ENCODE measurements at regions not wholly inside any gene's neighbourhood (a gene's known extent, or its start where the extent isn't known, plus 50 kb on each side); places are given as distances from the start of the nearest gene placed in this dataset.

DNA sequence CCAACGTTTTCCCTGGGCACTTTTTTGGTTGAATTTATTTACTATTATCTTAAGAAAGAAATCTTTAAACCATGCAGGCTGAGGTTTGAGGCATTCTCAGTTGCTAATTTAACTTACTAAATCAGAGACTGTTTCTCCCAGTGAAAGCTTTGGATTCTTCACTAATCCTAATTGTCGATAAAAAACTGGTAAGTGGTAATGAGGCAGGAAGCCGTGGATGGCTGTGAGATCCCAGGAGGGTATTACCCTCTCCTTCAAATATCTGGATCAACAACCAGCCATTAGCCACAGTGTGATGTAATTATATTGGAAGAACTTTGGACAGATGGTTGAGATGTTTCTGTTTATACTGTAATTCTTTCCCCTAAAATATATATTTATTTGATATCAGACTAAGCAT is 485.0 kb downstream of the DISC1 start:
- Histone ChIP-seq H3K79me2 (ENCODE audit: control insufficient read depth, low read length) (no peaks in the 10 kb centered on the region), H3K27me3 (ENCODE audit: control insufficient read depth, low read length) (no peaks in the 10 kb centered on the region), H3K9me3 (ENCODE audit: control insufficient read depth, insufficient read depth, low read length) (no peaks in the 10 kb centered on the region), H3K4me2 (ENCODE audit: low read length) (no peak overlapping the region), H3F3A (ENCODE audit: control insufficient read depth, insufficient read depth) (no peaks in the 10 kb centered on the region), H3K27ac (ENCODE audit: low read depth, low read length) (no peak overlapping the region), H4K20me1 (ENCODE audit: control insufficient read depth, insufficient read depth, low read depth, low read length) (no peaks in the 10 kb centered on the region), H3K4me1 (ENCODE audit: control insufficient read depth, low read length) (no peaks in the 10 kb centered on the region), H3K4me3 (ENCODE audit: low read length) (no peak overlapping the region), H3K9me2 (replicated peaks; ENCODE audit: control insufficient read depth, low read length) (no peaks in the 10 kb centered on the region), H3K36me3 (ENCODE audit: control insufficient read depth, low read length) (no peaks in the 10 kb centered on the region)
- TF ChIP-seq, protein P1, sequence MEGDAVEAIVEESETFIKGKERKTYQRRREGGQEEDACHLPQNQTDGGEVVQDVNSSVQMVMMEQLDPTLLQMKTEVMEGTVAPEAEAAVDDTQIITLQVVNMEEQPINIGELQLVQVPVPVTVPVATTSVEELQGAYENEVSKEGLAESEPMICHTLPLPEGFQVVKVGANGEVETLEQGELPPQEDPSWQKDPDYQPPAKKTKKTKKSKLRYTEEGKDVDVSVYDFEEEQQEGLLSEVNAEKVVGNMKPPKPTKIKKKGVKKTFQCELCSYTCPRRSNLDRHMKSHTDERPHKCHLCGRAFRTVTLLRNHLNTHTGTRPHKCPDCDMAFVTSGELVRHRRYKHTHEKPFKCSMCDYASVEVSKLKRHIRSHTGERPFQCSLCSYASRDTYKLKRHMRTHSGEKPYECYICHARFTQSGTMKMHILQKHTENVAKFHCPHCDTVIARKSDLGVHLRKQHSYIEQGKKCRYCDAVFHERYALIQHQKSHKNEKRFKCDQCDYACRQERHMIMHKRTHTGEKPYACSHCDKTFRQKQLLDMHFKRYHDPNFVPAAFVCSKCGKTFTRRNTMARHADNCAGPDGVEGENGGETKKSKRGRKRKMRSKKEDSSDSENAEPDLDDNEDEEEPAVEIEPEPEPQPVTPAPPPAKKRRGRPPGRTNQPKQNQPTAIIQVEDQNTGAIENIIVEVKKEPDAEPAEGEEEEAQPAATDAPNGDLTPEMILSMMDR (IDR thresholded peaks at IDR 0.05; ENCODE audit: low read depth, low read length, poor library complexity, severe bottlenecking): no peak
- TF ChIP-seq EZH2phosphoT487 (IDR thresholded peaks at IDR 0.05; ENCODE audit: borderline replicate concordance, low read length): no peak

DNA sequence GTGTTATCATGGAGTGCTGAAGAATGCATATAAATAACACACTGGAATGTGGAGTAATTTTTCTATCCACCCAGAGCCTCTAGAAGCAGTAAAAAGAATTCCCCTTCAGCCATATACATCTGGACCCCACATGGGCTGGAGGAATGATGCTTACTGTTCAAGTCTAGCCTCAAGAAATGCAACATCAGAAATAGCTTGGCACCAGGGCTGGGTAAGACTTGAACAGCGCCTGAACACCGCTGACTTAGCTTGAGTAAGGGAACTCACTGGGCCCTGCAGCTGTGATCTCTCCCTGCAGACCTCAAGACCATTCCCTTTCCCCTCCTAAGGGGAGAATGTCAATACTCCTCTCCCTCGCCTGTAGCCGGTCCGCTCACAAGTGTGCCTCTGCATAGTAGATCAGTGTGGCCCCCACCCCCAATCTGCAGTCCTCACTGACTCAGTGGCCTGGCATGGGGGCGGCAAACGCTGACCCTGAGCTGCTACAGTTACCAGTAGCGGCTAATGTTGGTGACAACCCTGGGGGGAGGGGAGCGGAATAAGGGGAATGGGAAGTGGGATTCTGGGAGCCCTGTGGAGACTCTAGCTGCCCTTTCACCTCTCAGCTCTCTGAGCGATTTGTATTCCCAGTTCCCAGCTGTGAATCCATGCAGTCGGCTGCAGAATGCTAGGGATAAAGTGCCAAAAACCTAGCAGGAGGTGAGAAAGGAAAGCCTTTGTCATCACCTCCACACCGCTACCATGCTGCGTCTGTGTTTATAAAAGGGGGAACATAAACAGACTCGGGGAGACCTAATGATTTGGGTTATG is 483.9 kb downstream of the DISC1 start:
- H3K27me3 ChIP-seq (ENCODE audit: control insufficient read depth, low read length): no peaks in the 10 kb centered on the region
- H3K4me1 ChIP-seq (ENCODE audit: control insufficient read depth, low read length): no peaks in the 10 kb centered on the region
- H3K79me2 ChIP-seq (ENCODE audit: control insufficient read depth, low read length): no peaks in the 10 kb centered on the region
- no peak overlapping the region for H3K4me2 ChIP-seq (ENCODE audit: low read length)
- no peaks in the 10 kb centered on the region for H3K9me2 ChIP-seq (replicated peaks; ENCODE audit: control insufficient read depth, low read length)
- no peaks in the 10 kb centered on the region for H3K9me3 ChIP-seq (ENCODE audit: control insufficient read depth, insufficient read depth, low read length)
- TF ChIP-seq, protein P1 (IDR thresholded peaks at IDR 0.05; ENCODE audit: low read depth, low read length, poor library complexity, severe bottlenecking): no peak
- TF ChIP-seq EZH2phosphoT487 (IDR thresholded peaks at IDR 0.05; ENCODE audit: borderline replicate concordance, low read length): no peak
- H3K27ac ChIP-seq (ENCODE audit: low read depth, low read length): no peak overlapping the region
- H3K4me3 ChIP-seq (ENCODE audit: low read length): no peak overlapping the region
- no peaks in the 10 kb centered on the region for H3F3A ChIP-seq (ENCODE audit: control insufficient read depth, insufficient read depth)
- H4K20me1 ChIP-seq (ENCODE audit: control insufficient read depth, insufficient read depth, low read depth, low read length): no peaks in the 10 kb centered on the region
- no peaks in the 10 kb centered on the region for H3K36me3 ChIP-seq (ENCODE audit: control insufficient read depth, low read length)

- Histone ChIP-seq H3K27ac (ENCODE audit: low read depth, low read length) (no peak overlapping the region), H3K9me2 (replicated peaks; ENCODE audit: control insufficient read depth, low read length) (no peaks in the 10 kb centered on the region), H3K9me3 (ENCODE audit: control insufficient read depth, insufficient read depth, low read length) (no peaks in the 10 kb centered on the region), H3K79me2 (ENCODE audit: control insufficient read depth, low read length) (no peaks in the 10 kb centered on the region), H4K20me1 (ENCODE audit: control insufficient read depth, insufficient read depth, low read depth, low read length) (no peaks in the 10 kb centered on the region), H3K4me2 (ENCODE audit: low read length) (no peak overlapping the region), H3K4me1 (ENCODE audit: control insufficient read depth, low read length) (no peaks in the 10 kb centered on the region), H3F3A (ENCODE audit: control insufficient read depth, insufficient read depth) (no peaks in the 10 kb centered on the region), H3K27me3 (ENCODE audit: control insufficient read depth, low read length) (no peaks in the 10 kb centered on the region), H3K36me3 (ENCODE audit: control insufficient read depth, low read length) (no peaks in the 10 kb centered on the region), H3K4me3 (ENCODE audit: low read length) (no peak overlapping the region)
- TF ChIP-seq, protein P1 (IDR thresholded peaks at IDR 0.05; ENCODE audit: low read depth, low read length, poor library complexity, severe bottlenecking): no peak
- TF ChIP-seq EZH2phosphoT487 (IDR thresholded peaks at IDR 0.05; ENCODE audit: borderline replicate concordance, low read length): no peak
Measured at GRCh38 chr1:232109391-232109790, 482.8 kb downstream of the DISC1 start.

Data from DOHH2 (cell line).